ENCODE measurements at regions not wholly inside any gene's neighbourhood (a gene's known extent, or its start where the extent isn't known, plus 50 kb on each side); places are given as distances from the start of the nearest gene placed in this dataset.

DNA sequence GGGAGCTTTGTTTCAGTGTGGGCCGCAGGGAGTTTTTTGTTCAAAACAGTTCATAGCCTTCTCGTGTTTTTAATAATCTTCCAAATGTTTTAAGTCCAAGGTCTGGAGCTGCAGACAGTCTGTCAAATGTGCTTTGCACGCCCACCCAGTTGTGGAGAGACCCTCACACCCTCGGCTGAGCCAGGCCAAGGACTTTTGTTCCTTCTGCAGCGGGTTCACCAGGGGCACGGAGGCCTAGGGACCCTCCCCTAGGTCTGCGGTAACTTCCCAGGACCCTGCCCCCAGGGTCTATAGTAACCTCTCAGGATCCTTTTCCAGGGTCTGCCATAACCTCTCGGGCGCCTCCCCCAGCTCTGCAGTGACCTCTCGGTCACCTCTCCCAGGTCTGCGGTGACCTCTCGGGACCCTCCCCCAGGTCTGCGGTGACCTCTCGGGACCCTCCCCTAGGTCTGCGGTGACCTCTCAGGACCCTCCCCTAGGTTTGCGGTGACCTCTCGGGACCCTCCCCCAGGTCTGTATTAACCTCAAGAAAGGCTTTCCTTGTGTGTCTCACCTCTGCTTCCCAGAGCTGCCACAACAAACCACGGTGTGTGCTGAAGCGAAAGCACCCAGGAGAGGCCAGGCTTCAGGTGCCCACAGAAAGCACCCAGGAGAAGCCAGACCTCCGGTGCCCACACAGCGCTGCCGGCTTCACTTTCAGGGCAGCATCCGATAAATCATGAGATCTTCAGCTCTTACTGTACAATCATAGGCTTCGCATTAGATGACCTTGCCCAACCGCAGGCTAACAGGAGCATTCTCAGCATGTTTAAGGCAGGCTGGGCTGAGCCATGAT is 301.9 kb upstream of the SALL3 start:
- TF ChIP-seq, protein P1, sequence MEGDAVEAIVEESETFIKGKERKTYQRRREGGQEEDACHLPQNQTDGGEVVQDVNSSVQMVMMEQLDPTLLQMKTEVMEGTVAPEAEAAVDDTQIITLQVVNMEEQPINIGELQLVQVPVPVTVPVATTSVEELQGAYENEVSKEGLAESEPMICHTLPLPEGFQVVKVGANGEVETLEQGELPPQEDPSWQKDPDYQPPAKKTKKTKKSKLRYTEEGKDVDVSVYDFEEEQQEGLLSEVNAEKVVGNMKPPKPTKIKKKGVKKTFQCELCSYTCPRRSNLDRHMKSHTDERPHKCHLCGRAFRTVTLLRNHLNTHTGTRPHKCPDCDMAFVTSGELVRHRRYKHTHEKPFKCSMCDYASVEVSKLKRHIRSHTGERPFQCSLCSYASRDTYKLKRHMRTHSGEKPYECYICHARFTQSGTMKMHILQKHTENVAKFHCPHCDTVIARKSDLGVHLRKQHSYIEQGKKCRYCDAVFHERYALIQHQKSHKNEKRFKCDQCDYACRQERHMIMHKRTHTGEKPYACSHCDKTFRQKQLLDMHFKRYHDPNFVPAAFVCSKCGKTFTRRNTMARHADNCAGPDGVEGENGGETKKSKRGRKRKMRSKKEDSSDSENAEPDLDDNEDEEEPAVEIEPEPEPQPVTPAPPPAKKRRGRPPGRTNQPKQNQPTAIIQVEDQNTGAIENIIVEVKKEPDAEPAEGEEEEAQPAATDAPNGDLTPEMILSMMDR (IDR thresholded peaks at IDR 0.05), result no peak

DNA sequence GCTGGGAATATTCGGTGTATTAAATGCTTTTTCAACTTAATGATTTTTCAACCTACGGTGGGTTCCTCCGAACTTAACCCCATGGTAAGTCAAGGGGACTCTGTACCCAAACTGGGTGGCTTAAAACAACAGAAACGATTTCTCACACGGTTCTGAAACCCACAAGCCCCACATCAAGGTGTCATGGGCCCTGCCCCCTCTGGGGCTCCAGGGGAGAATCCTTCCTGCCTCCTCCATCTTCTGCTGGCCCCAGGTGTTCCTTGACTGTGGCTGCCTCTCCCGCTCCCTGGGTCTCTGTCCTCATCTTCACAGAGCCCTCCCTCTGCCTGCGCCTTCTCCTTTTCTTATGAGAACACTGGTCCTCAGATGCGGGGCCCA is 301.3 kb upstream of the SALL3 start:
- TF ChIP-seq, protein P1 (IDR thresholded peaks at IDR 0.05), result no peak

DNA sequence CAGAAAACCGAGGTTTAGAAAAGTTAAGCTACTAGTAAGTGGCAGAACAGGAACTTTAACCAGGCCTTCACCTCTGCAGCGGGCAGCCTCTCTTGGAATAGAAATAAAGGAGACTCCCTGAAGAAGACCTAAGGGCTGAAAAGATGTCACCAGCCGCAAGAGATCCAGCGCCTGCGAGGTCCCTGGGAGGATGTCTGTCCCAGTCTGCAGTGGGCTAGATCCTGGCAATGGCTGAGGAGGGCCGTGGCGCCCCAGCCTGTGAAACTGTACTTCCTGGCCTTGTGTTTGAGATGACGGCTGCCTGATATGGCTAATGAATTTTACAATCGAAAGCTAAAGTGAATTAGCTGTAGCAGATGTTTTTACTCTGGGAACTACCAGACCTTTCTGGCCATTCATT is 300.6 kb upstream of the SALL3 start:
- TF ChIP-seq, protein P1 (IDR thresholded peaks at IDR 0.05), result no peak

DNA sequence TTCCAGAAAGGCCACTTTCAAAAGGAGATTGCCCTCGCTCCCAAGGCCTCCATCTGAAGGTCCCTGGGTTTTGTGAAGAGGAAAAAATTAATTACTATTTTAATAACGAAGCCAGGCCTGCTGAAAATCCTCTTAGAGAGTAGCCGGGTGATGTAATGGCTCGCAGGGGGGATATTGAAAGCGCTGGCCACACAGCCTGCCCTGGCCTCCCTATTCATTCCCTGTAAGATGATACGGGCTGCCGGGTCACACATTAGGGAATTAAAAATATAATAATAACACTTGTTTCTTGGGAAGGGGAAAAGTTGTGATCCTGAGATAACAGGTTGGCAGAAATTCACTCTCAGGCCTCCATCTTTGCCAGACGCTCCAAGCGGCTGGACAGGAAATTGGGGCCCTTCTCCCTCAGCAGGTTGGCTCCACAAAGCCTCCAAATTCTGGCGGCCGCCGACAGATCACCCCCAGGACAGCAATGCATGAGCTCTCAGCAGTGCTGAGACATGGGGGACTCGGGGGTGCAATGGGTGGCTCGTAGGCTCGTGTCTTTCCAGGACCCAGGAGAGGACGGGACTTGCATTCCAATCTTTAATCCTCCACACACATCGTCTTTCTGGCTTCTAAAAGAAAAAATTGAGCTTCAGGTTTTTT is 299.9 kb upstream of the SALL3 start:
- TF ChIP-seq, protein P1 (IDR thresholded peaks at IDR 0.05), result no peak

DNA sequence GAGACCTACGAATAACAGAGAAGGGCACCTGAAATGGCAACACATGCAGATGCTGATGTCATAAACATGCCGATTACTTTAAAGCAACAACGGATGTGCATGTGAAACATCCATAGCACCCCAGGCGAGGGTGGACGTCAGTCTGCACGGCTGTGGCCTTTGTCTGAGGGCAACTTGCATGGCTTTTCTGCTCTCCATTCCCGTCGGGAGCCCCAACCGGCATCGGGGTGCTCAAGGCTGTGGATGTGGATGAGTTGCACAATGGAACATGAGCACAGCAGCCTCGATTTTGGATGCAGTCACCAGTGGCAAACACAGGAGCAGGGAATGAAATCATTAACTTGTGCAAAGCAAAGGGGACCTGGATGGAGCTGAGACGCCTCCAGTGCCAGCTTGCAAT is 298.2 kb upstream of the SALL3 start:
- TF ChIP-seq, protein P1 (IDR thresholded peaks at IDR 0.05), result no peak

DNA sequence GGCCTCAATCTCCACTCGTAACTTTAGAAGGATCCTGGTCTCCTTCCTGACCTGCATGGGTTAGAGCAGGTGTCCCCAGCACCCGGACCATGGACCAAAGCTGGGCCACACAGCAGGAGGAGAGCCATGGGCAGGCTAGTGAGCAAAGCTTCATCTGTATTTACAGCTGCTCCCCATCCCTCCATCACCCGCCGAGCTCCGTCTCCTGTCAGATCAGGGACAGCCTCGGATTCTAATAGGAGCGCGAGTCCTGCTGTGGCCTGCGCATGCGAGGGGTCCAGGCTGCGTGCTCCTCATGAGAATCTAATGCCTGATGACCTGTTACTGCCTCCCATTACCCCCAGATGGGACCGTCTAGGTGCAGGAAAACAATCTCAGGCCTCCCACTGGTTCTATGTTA is 297.7 kb upstream of the SALL3 start:
- TF ChIP-seq, protein P1 (IDR thresholded peaks at IDR 0.05), result no peak

DNA sequence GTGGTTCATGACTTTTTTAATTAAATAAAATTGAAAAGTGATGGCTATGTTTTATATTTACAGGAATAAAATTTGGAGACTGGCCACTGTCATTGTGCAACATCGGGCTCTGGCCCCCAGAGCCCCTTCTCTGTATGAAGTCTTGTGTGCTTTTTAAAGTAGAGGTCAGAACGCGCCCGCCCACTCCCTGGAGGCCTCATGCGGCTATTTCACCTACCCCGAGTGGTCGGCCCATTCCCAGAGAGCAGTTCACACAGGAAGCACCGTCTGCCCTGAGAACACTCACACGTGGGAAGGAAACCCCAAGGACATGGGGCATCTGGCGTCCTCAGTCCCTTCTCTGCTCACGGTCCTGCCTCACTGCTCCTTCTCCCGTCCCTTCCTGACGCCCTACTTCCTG is 296.9 kb upstream of the SALL3 start:
- TF ChIP-seq, protein P1 (IDR thresholded peaks at IDR 0.05), result no peak

All from LNCAP (cell line).